ENCODE measurements at regions not wholly inside any gene's neighbourhood (a gene's known extent, or its start where the extent isn't known, plus 50 kb on each side); places are given as distances from the start of the nearest gene placed in this dataset.

- TF ChIP-seq EZH2 (IDR thresholded peaks at IDR 0.05; ENCODE audit: low read depth) (no peak), CTCF (conservative IDR thresholded peaks at IDR 0.05) (no peak)
Observed at GRCh38 chr3:34359064-34359463, 560.6 kb downstream of the PDCD6IP start.
